T-cell (primary cell): ENCODE measurements at regions not wholly inside any gene's neighbourhood (a gene's known extent, or its start where the extent isn't known, plus 50 kb on each side); places are given as distances from the start of the nearest gene placed in this dataset.

Experiments used
- ATAC-seq, 4 experiments: fragments of 200-7000 bp in 3 of 4; fragments of 150-1000 bp in 1 of 4; cut with Tn5 transposase; replicated peaks in 1 of 4; 1 replicate in 3 of 4; 2 replicates in 1 of 4; pipeline ENCODE4 v1.10.0; 2021; ENCODE audit warnings: moderate library complexity in 3 of 4, mild to moderate bottlenecking in 2 of 4, moderate number of reproducible peaks in 1 of 4
- CTCF ChIA-PET, 2 donors: fragments of 300-600 bp; sonication (Branson Sonifier 250); formaldehyde crosslinking; loops; one replicate each; lab custom pipeline; 2022; ENCODE audit warnings: antibody characterized with exemption in 2 of 2; lab: Charles Lee
- POLR2A ChIA-PET, 2 donors: fragments of 300-600 bp; sonication (Branson Sonifier 250); formaldehyde crosslinking; loops; one replicate each; lab custom pipeline; 2022; ENCODE audit warnings: antibody characterized with exemption in 2 of 2; lab: Charles Lee
- DNase-seq, 35 experiments: peaks; one replicate each; pipeline versions ENCODE4 v3.0.0 to v3.0.0-alpha.2; 2013 to 2023
- H3K27ac ChIP-seq: one replicate; pipeline ENCODE4 v1.5.1; 2013; ENCODE audit warnings: low read length
- H3K27me3 ChIP-seq, 2 experiments: replicated peaks in 1 of 2; 1 replicate in 1 of 2; 2 replicates in 1 of 2; pipeline versions ENCODE4 v1.6.1 to v1.7.0; 2013; ENCODE audit warnings: low read length in 1 of 2, mixed read lengths in 1 of 2; ENCODE audit not compliant: control insufficient read depth in 2 of 2, insufficient read depth in 2 of 2; ENCODE audit errors: extremely low read depth in 1 of 2
- H3K36me3 ChIP-seq, 2 donors: 1 replicate in 1 of 2; 2 replicates in 1 of 2; pipeline versions ENCODE4 v1.6.1 to v1.7.0; 2013; ENCODE audit warnings: low read length in 1 of 2; ENCODE audit not compliant: control insufficient read depth in 2 of 2, insufficient read depth in 1 of 2; ENCODE audit errors: extremely low read depth in 1 of 2
- H3K4me1 ChIP-seq, 2 experiments: 1 replicate in 1 of 2; 2 replicates in 1 of 2; pipeline versions ENCODE4 v1.6.1 to v1.7.0; 2013; ENCODE audit warnings: low read length in 2 of 2, mixed read lengths in 1 of 2; ENCODE audit not compliant: insufficient read depth in 2 of 2, control insufficient read depth in 1 of 2; ENCODE audit errors: extremely low read depth in 1 of 2
- H3K4me3 ChIP-seq, 2 donors: 1 replicate in 1 of 2; 2 replicates in 1 of 2; pipeline versions ENCODE4 v1.5.1 to v1.7.0; 2013; ENCODE audit warnings: mild to moderate bottlenecking in 2 of 2, low read length in 1 of 2, moderate library complexity in 1 of 2; ENCODE audit not compliant: control insufficient read depth in 1 of 2; ENCODE audit errors: extremely low read depth in 1 of 2
- H3K9me3 ChIP-seq: 2 replicates; pipeline ENCODE4 v1.7.0; 2013
- H3K27ac Mint-ChIP-seq, 2 donors: one replicate each; pipeline ENCODE4 v1.8.0; 2020 to 2021; ENCODE audit warnings: mild to moderate bottlenecking in 2 of 2, mixed read lengths in 2 of 2
- H3K27me3 Mint-ChIP-seq, 2 donors: one replicate each; pipeline ENCODE4 v1.8.0; 2021 to 2022; ENCODE audit warnings: mixed read lengths in 2 of 2
- H3K36me3 Mint-ChIP-seq: one replicate; pipeline ENCODE4 v1.8.0; 2021; ENCODE audit warnings: mixed read lengths
- H3K4me1 Mint-ChIP-seq, 3 donors: one replicate each; pipeline ENCODE4 v1.8.0; 2020 to 2022; ENCODE audit warnings: mixed read lengths in 3 of 3, mild to moderate bottlenecking in 1 of 3
- H3K4me3 Mint-ChIP-seq, 3 donors: one replicate each; pipeline ENCODE4 v1.8.0; 2020 to 2022; ENCODE audit warnings: mild to moderate bottlenecking in 3 of 3, mixed read lengths in 3 of 3, moderate library complexity in 3 of 3
- H3K9me3 Mint-ChIP-seq, 3 donors: one replicate each; pipeline ENCODE4 v1.8.0; 2020 to 2022; ENCODE audit warnings: mixed read lengths in 3 of 3
- WGBS: methylation state at CpG from one replicate; pipeline ENCODE4 v1.1.5; 2013; ENCODE audit warnings: missing lambda C conversion rate; ENCODE audit not compliant: insufficient coverage; 5-methylcytosine and 5-hydroxymethylcytosine counted together

DNA sequence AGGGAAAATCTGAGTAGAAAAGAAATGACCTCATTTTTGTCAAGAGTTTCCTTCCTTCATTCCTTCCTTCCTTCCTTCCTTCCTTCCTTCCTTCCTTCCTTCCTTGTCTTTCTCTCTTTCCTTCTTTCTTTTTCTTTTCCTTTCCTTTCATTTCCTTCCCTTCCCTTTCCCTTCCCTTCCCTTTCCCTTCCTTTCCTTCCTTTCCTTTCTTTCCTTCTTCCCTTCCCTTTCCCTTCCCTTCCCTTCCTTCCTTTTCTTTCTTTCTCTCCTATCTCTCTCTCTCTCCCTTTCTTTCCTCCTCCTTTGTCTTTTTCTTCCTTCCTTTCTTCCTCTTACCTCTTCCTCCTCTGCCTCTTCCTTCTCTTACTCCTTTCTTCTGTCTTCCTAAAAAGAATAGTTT lies 347.6 kb downstream of the FAM47A start:
- no peak for DNase-seq
- H3K27ac ChIP-seq: no peak overlapping the region
- H3K9me3 ChIP-seq: no peaks in the 10 kb centered on the region
- Mint-ChIP-seq H3K36me3 (no peaks in the 10 kb centered on the region), H3K4me3 (no peak overlapping the region), H3K27ac (no peak overlapping the region), H3K27me3 (peaks cover 0 to 4% of the 10 kb centered on the region in 2 donors), H3K9me3 (peaks cover 0 to 6% (median 0%) of the 10 kb centered on the region in 3 donors), H3K4me1 (no peaks in the 10 kb centered on the region)
- no peaks in the 10 kb centered on the region for H3K27me3 ChIP-seq
- ChIA-PET POLR2A (no interaction called here), CTCF (no interaction called here)
- no peak for ATAC-seq
- no peak overlapping the region for H3K4me3 ChIP-seq
- H3K4me1 ChIP-seq: no peaks in the 10 kb centered on the region
- no peaks in the 10 kb centered on the region for H3K36me3 ChIP-seq

DNA sequence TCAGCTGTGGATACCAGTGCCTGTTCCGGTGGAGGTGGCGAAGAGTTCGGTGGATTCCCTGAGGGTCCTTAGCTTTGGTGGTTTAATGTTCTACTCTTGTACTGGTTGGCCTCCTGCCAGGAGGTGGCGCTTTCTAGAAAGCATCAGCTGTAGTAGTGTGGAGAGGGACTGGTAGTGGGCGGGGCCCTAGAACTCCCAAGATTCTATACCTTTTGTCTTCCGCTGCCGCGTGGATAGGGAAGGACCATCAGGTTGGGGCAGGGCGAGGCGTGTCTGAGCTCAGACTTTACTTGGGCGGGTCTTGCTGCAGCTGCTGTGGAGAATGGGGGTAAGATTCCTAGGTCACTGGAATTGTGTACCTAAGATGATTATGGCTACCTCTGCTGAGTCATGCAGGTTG lies 390.3 kb downstream of the FAM47A start:
- DNase-seq (no peak), ATAC-seq (no peak)
- 58% methylated on average over 2 of the region's 11 CpGs for WGBS
- POLR2A ChIA-PET: no interaction called here
- no peaks in the 10 kb centered on the region for H3K4me1 Mint-ChIP-seq
- no peaks in the 10 kb centered on the region for H3K4me1 ChIP-seq
- no peak overlapping the region for H3K4me3 ChIP-seq
- H3K9me3 Mint-ChIP-seq: peaks cover 8 to 14% (median 10%) of the 10 kb centered on the region in 3 donors
- H3K4me3 Mint-ChIP-seq: no peak overlapping the region
- no peak overlapping the region for H3K27ac Mint-ChIP-seq
- H3K27ac ChIP-seq: no peak overlapping the region
- H3K27me3 ChIP-seq: no peaks in the 10 kb centered on the region
- H3K36me3 ChIP-seq: no peaks in the 10 kb centered on the region
- CTCF ChIA-PET: no interaction called here
- no peaks in the 10 kb centered on the region for H3K27me3 Mint-ChIP-seq
- H3K9me3 ChIP-seq: no peaks in the 10 kb centered on the region
- no peaks in the 10 kb centered on the region for H3K36me3 Mint-ChIP-seq

DNA sequence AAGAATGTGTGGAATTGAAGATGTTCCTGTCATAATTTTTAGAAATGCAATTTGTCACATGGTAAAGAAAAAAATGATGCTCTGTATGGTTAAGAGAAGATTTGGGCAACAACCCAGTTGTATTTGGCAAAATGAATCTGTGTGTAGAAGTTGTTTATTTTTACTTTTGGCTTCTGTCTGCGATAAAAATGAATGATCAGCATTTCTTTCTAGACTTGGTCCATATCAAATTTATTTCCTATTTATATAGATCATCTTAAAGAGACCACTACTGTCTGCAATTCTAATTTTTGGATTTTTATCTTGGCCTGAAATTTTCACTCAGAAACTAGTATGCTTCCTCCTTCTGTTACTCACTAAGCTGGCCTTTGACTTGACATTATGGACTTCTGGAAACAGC lies 396.9 kb downstream of the FAM47A start:
- no peak for DNase-seq
- Mint-ChIP-seq H3K9me3 (peaks cover 6 to 12% (median 8%) of the 10 kb centered on the region in 3 donors), H3K27me3 (no peaks in the 10 kb centered on the region), H3K4me3 (no peak overlapping the region), H3K36me3 (no peaks in the 10 kb centered on the region), H3K27ac (no peak overlapping the region), H3K4me1 (no peaks in the 10 kb centered on the region)
- no peak overlapping the region for H3K27ac ChIP-seq
- H3K36me3 ChIP-seq: no peaks in the 10 kb centered on the region
- ChIA-PET CTCF (no interaction called here), POLR2A (no interaction called here)
- ATAC-seq: no peak
- WGBS: no CpG with 5 or more reads among the region's 1 CpG
- no peak overlapping the region for H3K4me3 ChIP-seq
- H3K4me1 ChIP-seq: no peaks in the 10 kb centered on the region
- H3K9me3 ChIP-seq: no peaks in the 10 kb centered on the region
- no peaks in the 10 kb centered on the region for H3K27me3 ChIP-seq

DNA sequence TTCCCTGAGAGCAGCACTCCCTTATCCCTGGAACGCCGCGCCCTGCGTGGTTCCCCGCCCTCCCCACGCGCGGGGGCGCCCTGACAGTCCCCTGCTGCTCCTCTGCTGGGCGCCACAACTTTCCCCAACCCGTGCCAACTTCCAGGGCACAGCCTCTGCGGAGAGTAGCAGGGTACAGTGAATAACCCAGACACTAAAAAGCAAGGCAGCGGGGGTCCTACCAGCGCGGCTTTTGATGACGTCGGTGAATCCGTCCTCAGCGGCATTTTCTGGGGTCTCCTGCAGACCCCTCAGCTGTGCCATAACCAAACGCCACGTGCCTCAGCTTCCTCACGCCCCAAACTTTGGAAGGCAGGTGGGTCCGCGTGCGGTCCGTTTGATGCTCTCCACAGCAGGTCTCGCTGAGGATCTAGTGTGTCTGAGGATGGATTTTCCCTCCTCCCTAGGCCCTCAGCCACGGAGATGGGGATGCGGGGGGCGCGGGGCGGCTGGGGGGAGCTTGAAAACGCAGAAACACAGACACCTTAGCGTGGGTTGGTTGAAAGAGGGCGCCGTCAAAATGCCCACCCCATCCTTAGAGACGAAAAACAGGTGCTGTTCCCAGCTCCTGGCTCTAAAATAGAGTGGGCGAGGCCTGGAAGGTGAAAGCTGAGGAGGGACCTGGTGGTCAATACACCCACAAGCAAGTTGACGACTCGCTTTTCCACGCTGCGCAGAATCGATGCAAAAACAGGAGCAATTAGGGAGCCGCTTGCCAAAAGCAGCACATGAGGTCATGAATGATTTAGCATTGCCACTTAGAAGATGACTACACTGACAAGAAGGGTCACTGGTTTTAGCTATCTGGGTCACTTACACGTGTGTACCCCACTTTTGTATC lies 405.6 kb downstream of the FAM47A start:
- H3K4me1 Mint-ChIP-seq: no peaks in the 10 kb centered on the region
- CTCF ChIA-PET: interaction anchor here in 1 of 2 donors (0.5 kb wide), 1 partner anchor 211 kb away, joined by 9 read pairs; no protein-coding TSS in a partner anchor
- ATAC-seq: no peak

DNA sequence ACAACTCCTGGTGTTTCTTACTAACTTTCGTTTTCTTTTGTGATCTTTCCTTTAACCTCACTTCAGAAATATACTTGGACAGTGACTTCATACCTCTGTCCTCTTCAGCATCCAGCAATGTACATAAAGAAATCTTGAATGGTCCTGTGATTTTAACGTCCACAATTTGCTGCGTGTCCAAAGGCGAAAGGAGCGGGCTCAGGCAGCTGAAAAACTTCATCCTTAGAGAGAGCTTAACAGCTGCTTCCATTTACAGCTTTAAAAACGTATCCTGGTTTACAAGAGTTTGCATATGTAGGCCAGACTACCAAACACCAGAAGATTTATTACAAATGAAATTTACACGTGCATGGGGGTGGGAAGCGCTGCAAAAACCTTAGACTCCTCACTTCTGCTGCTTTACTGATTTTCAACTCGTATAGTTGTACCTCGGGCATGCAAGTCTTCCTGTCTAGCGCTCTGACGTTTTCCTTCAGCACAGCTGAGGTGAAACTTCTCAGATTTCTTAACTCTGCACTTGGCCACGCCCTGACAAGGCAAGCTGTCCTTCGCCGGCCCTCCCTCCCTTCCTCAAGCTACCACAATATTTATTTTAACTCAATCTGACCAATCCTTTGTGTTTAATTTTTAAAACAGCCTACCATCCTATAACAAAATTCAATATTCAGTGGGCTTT lies 406.4 kb downstream of the FAM47A start:
- POLR2A ChIA-PET: no interaction called here
- Mint-ChIP-seq H3K36me3 (no peaks in the 10 kb centered on the region), H3K27ac (no peak overlapping the region), H3K9me3 (peaks cover 0 to 5% (median 0%) of the 10 kb centered on the region in 3 donors), H3K4me3 (no peak overlapping the region), H3K4me1 (no peaks in the 10 kb centered on the region), H3K27me3 (peaks cover 0 to 6% of the 10 kb centered on the region in 2 donors)
- CTCF ChIA-PET: no interaction called here
- no peak overlapping the region for H3K4me3 ChIP-seq
- no peaks in the 10 kb centered on the region for H3K4me1 ChIP-seq
- H3K27me3 ChIP-seq: peaks cover 0 to 2% of the 10 kb centered on the region in 2 experiments
- no peak for DNase-seq
- H3K36me3 ChIP-seq: no peaks in the 10 kb centered on the region
- no peak for ATAC-seq
- no peak overlapping the region for H3K27ac ChIP-seq
- 9% methylated on average over 12 of the region's 15 CpGs for WGBS
- H3K9me3 ChIP-seq: no peaks in the 10 kb centered on the region

More for the DNA sequence above, 405.6 kb downstream of the FAM47A start:
- POLR2A ChIA-PET: no interaction called here
- no peak overlapping the region for H3K4me3 ChIP-seq
- Mint-ChIP-seq H3K27ac (no peak overlapping the region), H3K9me3 (peaks cover 0 to 5% (median 0%) of the 10 kb centered on the region in 3 donors), H3K4me3 (no peak overlapping the region), H3K36me3 (no peaks in the 10 kb centered on the region), H3K27me3 (peaks cover 0 to 6% of the 10 kb centered on the region in 2 donors)
- H3K36me3 ChIP-seq: no peaks in the 10 kb centered on the region
- no peaks in the 10 kb centered on the region for H3K9me3 ChIP-seq
- peaks cover 0 to 2% of the 10 kb centered on the region in 2 experiments for H3K27me3 ChIP-seq
- no peaks in the 10 kb centered on the region for H3K4me1 ChIP-seq
- no peak overlapping the region for H3K27ac ChIP-seq
- WGBS: 35% methylated on average over 21 of the region's 45 CpGs
- DNase-seq: no peak

DNA sequence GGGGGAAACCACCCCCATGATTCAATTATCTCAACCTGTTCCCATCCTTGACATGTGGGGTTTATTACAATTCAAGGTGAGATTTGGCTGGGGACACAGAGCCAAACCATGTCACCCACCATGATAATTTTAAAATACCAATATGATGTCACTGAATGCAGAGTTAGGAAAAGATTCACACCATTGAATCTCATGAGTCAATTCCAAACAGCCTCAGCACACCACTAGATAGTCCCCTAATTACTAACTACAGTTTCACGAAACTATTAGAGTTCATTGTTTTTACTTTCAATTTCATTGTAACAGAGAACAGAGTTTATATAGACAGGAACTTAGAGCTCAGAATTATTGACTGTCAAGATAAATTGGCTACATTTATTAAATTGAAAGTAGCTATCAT lies 410.2 kb downstream of the FAM47A start:
- no peak for ATAC-seq
- DNase-seq: no peak
- Histone ChIP-seq H3K27ac (no peak overlapping the region), H3K27me3 (peaks cover 0 to 2% of the 10 kb centered on the region in 2 experiments), H3K9me3 (no peaks in the 10 kb centered on the region), H3K36me3 (no peaks in the 10 kb centered on the region), H3K4me3 (no peak overlapping the region), H3K4me1 (no peaks in the 10 kb centered on the region)
- Mint-ChIP-seq H3K27ac (no peak overlapping the region), H3K4me1 (no peaks in the 10 kb centered on the region), H3K9me3 (peaks cover 0 to 2% (median 0%) of the 10 kb centered on the region in 3 donors), H3K27me3 (peaks cover 0 to 6% of the 10 kb centered on the region in 2 donors), H3K36me3 (no peaks in the 10 kb centered on the region), H3K4me3 (no peak overlapping the region)
- ChIA-PET CTCF (no interaction called here), POLR2A (no interaction called here)
- no CpG with 5 or more reads among the region's 1 CpG for WGBS
